ENCODE measurements at regions not wholly inside any gene's neighbourhood (a gene's known extent, or its start where the extent isn't known, plus 50 kb on each side); places are given as distances from the start of the nearest gene placed in this dataset.

GRCh38 chr2:14451312-14451711, 181.2 kb upstream of the LRATD1 start:
- TF ChIP-seq EZH2 (optimal IDR thresholded peaks at IDR 0.05; ENCODE audit: low read depth, low read length) = no peak
- no peak for TF ChIP-seq CTCF (IDR thresholded peaks at IDR 0.05; ENCODE audit: low read length)
